ENCODE measurements at regions not wholly inside any gene's neighbourhood (a gene's known extent, or its start where the extent isn't known, plus 50 kb on each side); places are given as distances from the start of the nearest gene placed in this dataset.

- TF ChIP-seq CTCF (IDR thresholded peaks at IDR 0.05 in 8 of 11, conservative IDR thresholded peaks at IDR 0.05 in 3 of 11) (no peak), POLR2A (IDR thresholded peaks at IDR 0.05) (no peak)
Measured at GRCh38 chr10:21329995-21330627, 195.4 kb downstream of the SKIDA1 start.
